CD4-positive, alpha-beta T cell treated with Interleukin-6 for 4 hours (primary cell): ENCODE measurements at regions not wholly inside any gene's neighbourhood (a gene's known extent, or its start where the extent isn't known, plus 50 kb on each side); places are given as distances from the start of the nearest gene placed in this dataset.
"Not testable (repeated sequence)": the region's sequence is repeated elsewhere in the genome, so short reads cannot be mapped to it uniquely, and the experiment has no call there.

Experiments used
- DNase-seq: peaks from one replicate; pipeline ENCODE4 v3.0.0-alpha.2; 2020; ENCODE audit warnings: mixed read lengths

DNA sequence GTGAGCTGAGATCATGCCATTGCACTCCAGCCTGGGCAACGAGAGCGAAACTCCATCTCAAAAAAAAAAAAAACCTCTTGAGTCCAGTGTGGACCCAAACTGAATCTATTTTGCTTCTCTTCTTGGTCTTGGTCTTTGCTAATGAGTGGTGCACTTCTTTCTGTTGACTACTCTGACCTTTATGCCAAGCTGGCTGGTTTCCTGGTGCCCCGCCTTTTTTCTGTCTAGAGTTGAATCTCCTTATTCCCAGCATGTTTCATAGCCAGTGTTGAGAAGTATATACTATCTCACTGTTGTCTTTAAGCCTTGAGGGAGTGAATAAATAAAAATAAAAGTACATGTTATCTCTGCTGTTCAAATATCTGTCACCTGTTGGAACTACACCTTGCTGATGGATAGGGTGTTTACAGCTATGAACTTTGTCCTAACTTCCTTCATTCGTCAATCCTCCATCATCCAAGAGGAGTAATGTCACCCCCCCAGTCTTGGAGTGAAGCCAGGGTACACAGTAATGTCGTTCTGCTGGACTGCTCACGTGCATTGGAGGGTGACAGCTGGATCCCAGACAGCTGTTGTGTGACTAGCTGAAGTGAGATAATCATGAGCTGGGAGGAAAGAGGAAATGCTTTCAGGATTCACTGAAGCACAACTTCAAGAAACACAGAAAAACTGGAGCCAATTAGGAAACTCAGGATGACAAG is 99.3 kb upstream of the PRKG2 start:
- no peak for DNase-seq

DNA sequence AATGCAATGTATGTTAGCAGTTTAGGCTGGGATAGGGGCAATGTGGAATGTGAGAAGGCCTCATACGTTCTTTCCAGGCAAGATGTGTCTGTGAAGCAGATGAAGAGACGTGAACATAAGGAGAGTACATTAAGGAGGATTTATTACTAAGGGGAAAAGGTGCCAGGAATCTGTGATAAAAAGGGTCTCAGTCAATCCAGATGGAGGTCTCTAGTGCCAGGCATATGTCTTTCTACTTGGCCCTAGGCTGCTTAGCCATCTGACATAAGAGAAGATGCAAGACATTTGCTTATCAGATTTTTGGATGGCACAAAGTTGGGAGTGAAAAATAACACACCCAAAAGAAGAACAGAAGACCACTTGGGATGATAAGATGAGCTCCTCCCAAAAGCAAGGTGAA is 93.0 kb upstream of the PRKG2 start:
- no peak for DNase-seq

DNA sequence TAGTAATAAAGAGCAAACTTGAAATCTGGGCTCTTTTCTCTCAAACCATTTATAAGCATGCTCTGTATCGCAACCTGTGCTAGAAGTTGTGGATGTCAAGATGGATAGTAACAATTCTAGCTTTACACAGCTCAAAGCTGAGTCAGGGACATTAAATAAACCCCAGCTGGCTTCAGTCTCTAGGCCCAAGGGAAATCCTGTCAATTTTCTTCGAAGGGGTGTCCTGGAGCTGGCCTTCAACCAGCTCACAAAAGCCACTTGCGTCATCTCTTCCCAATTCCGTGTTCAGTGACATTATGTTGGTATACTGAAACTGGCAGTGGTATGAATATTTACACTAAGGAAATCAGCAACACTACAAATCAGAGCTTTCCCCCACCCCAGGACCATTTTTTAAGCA is 89.8 kb upstream of the PRKG2 start:
- DNase-seq = no peak

DNA sequence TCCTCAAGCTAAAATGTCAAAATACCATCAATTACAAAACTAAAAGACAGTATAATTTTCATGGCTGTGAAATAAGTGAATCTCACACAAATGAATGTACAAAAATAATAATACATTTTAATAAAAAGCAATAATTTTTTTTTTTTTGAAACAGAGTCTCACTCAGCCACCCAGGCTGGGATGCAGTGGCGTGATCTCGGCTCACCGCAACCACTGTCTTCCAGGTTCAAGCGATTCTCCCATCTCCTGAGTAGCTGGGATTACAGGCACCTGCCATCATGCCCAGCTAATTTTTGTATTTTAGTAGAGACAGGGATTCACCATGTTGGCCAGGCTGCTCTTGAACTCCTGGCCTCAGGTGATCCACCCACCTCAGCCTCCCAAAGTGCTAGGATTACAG is 85.3 kb upstream of the PRKG2 start:
- DNase-seq = not testable (repeated sequence)

DNA sequence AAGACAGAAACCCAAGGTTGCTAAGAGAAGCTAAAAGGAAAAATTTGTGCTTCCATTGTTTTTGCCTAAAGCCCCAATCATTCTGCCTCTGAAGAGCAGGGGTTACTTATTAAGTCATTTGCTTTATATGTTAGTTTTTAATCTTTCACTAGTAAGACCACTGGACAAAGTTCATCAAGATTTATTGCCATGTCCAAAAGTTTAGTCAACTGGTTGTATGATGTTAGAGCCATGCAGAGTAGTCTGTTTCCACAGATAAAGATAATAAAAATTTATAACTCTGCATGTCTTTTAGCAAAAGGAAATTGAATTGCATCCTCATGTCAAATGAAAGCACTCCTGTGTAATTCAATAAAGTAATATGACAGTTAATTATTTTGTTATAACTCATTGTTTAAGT is 75.8 kb upstream of the PRKG2 start:
- DNase-seq = no peak

DNA sequence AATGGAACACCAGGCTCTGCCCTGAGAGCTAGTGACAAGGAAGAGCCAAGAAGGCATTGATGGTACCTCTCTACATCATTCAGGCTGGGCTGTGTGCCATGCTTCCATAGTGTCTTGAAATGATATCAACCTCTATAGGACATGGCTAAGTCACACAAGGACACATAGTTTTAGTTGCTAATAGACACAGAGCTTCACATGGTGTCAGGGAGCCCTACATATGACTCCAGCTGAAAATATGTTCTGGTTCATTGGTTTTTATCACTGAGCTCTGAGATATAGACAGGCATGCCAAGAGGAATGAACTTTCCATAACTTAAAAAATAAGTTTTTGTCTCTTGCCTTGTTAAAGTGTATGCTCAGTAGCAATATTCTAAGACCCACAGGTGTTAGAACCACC is 72.1 kb upstream of the PRKG2 start:
- no peak for DNase-seq

DNA sequence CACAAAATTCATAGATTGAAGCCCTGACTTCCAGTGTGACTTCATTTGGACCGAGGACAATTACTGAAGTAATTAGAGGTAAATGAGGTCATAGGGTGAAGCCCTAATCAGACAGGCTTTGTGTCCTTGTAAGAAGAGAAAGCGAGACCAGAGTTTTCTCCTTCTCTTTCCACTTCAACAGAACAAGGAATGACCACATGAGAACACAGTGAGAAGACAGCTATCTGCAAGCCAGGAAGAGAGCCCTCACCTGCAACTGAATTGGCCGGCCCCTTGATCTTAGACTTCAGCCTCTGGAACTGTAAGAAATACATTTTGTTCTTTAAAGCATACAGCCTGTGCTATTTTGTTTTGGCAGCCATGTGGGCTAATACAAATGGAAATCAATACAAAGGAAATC is 67.1 kb upstream of the PRKG2 start:
- DNase-seq = no peak

DNA sequence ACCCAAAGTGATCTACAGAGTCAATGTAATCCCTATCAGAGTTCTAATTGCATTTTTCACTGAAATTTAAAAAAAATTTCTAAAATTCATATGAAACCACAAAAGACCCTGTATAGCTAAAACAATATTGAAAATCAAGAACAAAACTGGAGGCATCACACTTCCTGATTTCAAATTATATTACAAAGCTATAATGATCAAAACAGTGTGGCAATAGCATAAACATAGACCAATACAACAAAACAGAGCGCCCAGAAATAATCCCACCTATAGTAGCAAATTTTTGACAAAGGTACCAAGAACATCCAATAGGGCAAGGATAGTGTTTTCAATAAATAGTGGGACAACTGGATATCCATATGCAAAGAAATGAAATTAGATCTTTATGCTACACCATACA is 59.4 kb upstream of the PRKG2 start:
- DNase-seq = no peak

DNA sequence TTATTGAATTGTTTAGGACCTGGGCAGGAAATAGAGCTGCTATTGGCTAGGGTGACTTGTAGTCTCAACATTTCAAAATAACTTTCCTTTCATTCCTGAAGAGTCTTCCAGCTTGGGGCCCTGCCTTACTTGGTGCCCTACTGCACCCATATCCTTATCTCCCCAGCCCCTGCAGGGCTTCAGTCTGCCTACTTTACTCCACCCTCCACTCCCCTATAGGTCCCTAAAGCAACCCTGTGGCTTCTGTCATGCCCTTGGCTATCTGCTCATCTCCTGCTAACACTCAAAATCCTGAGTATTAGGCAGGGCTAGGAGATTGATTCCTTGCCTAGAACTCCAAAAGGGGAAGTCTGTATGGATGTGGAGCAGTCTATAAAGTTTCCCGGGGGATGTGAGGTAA is 57.6 kb upstream of the PRKG2 start:
- DNase-seq = no peak
